HepG2 (cell line): ENCODE measurements at regions not wholly inside any gene's neighbourhood (a gene's known extent, or its start where the extent isn't known, plus 50 kb on each side); places are given as distances from the start of the nearest gene placed in this dataset.
A peak's percentile ranks its signal among the peaks of the same experiment; 100 is the strongest.

ENCODE experiments used
- ATAC-seq: fragments of 200-7000 bp; cut with Tn5 transposase; 3 replicates; pipeline ENCODE4 v1.9.1; 2020; ENCODE audit warnings: mild to moderate bottlenecking, moderate library complexity
- BruUV-seq: library from RNA; stranded (reverse); fragments of 400-500 nt; replicated peaks from 2 replicates; lab custom pipeline; 2021; lab: Mats Ljungman, UMichigan
- CTCF ChIA-PET: fragments of 300-600 bp; formaldehyde crosslinking; extraction: SDS; loops from one replicate; lab custom pipeline; 2021; ENCODE audit warnings: low total read pairs, inconsistent platforms, low intra/inter-chr PET ratio; lab: Yijun Ruan, JAX
- POLR2A ChIA-PET: fragments of 350-600 bp; sonication (Branson Sonifier 250); formaldehyde crosslinking; loops from one replicate; lab custom pipeline; 2020; ENCODE audit warnings: antibody characterized with exemption, inconsistent platforms; lab: Yijun Ruan, JAX
- DNase-seq: peaks from one replicate; pipeline ENCODE4 v3.0.0-alpha.2; 2015; ENCODE audit warnings: low spot score
- FAIRE-seq: peaks from 3 replicates; lab custom pipeline; 2011; peaks lifted over from hg19 to GRCh38; lab: Jason Lieb, UNC
- H2AFZ ChIP-seq: one replicate; pipeline ENCODE4 v1.6.1; 2011; ENCODE audit warnings: low read length, inconsistent platforms
- H3K27ac ChIP-seq: fragments of 300-600 bp; 3 replicates; pipeline ENCODE4 v1.8.0; 2011; ENCODE audit warnings: mixed run types, mild to moderate bottlenecking, mixed read lengths, low read length, inconsistent platforms; ENCODE audit not compliant: insufficient read depth; ENCODE audit errors: extremely low read length
- H3K27me3 ChIP-seq, 2 experiments: fragments of 200-600 bp in 1 of 2; 2 replicates in 1 of 2; 3 replicates in 1 of 2; pipeline versions ENCODE4 v1.6.0 to v1.8.0; 2011; ENCODE audit warnings: low read length in 2 of 2, mild to moderate bottlenecking in 2 of 2, moderate library complexity in 2 of 2, inconsistent platforms in 1 of 2; ENCODE audit not compliant: insufficient read depth in 2 of 2, control insufficient read depth in 1 of 2
- H3K36me3 ChIP-seq, 2 experiments: fragments of 200-600 bp in 1 of 2; replicated peaks in 1 of 2; 2 replicates in 1 of 2; 3 replicates in 1 of 2; pipeline versions ENCODE4 v1.5.1 to v1.8.0; 2011; ENCODE audit warnings: low read length in 2 of 2, inconsistent platforms in 1 of 2; ENCODE audit not compliant: insufficient read depth in 2 of 2, control insufficient read depth in 1 of 2
- H3K4me1 ChIP-seq: 2 replicates; pipeline ENCODE4 v1.5.1; 2012; ENCODE audit warnings: low read length, inconsistent platforms; ENCODE audit not compliant: insufficient read depth
- H3K4me2 ChIP-seq: 2 replicates; pipeline ENCODE4 v1.6.0; 2011; ENCODE audit warnings: low read depth, low read length, inconsistent platforms
- H3K4me3 ChIP-seq, 3 experiments: fragments of 200-600 bp in 1 of 3; sonication (generic), shearing (Covaris generic) in 1 of 3; replicated peaks in 1 of 3; 2 replicates each; pipeline ENCODE4 v1.5.1; 2011 to 2016; ENCODE audit warnings: low read length in 3 of 3, inconsistent platforms in 2 of 3, low read depth in 2 of 3, mild to moderate bottlenecking in 2 of 3, control low read depth in 1 of 3, mixed read lengths in 1 of 3; ENCODE audit not compliant: insufficient read depth in 1 of 3
- H3K79me2 ChIP-seq: one replicate; pipeline ENCODE4 v1.6.1; 2011; ENCODE audit warnings: low read length, inconsistent platforms; ENCODE audit not compliant: insufficient read depth
- H3K9ac ChIP-seq: 2 replicates; pipeline ENCODE4 v1.6.0; 2011; ENCODE audit warnings: mild to moderate bottlenecking, low read depth, low read length, inconsistent platforms; ENCODE audit not compliant: insufficient read depth
- H3K9me3 ChIP-seq: 2 replicates; pipeline ENCODE4 v1.5.1; 2012; ENCODE audit warnings: mild to moderate bottlenecking, low read length
- H4K20me1 ChIP-seq: 2 replicates; pipeline ENCODE4 v1.6.0; 2011; ENCODE audit warnings: inconsistent platforms, mild to moderate bottlenecking, low read length, moderate library complexity; ENCODE audit not compliant: insufficient read depth
- FOXK1 ChIP-seq: sonication (generic); formaldehyde crosslinking; IDR thresholded peaks from 2 replicates; pipeline ENCODE4 v1.4.0; 2020; ENCODE audit warnings: low read depth, missing genetic modification reagents, borderline replicate concordance
- POLR2G ChIP-seq: fragments of 200-400 bp; formaldehyde crosslinking; IDR thresholded peaks from 2 replicates; pipeline ENCODE4 v1.6.1; 2018; ENCODE audit warnings: mild to moderate bottlenecking, low read depth, low read length, moderate library complexity
- ZMAT3 ChIP-seq: sonication (generic); formaldehyde crosslinking; conservative IDR thresholded peaks from 2 replicates; pipeline ENCODE4 v1.7.0; 2021; ENCODE audit warnings: missing genetic modification reagents
- ZNF326 ChIP-seq: sonication (generic); formaldehyde crosslinking; IDR thresholded peaks from 2 replicates; pipeline ENCODE4 v1.4.0; 2020; ENCODE audit warnings: missing genetic modification reagents, borderline replicate concordance
- WGBS: methylation state at CpG from one replicate; pipeline ENCODE4 v1.1.6; 2017; ENCODE audit warnings: low lambda C conversion rate; 5-methylcytosine and 5-hydroxymethylcytosine counted together
- in situ Hi-C: cut with HindIII; loops from 2 replicates; pipeline ENCODE4 v1.10.0; 2017; ENCODE audit warnings: low pct_unique_long_range_greater_than_20kb; ENCODE audit not compliant: extremely low pct_ligation_motif_present
- intact Hi-C: fragments of 100-400 bp; cut with micrococcal nuclease; formaldehyde crosslinking; loops from one replicate; pipeline ENCODE4 v1.10.0; 2022; ENCODE audit not compliant: unreplicated experiment
- TF ChIP-seq, protein P1 (sequence below): IDR thresholded peaks from 2 replicates; pipeline ENCODE4 v1.6.1; 2016; ENCODE audit warnings: control low read depth
- TF ChIP-seq, protein P2 (sequence below): IDR thresholded peaks from 2 replicates; pipeline ENCODE4 v1.6.1; 2016; ENCODE audit warnings: low read depth, control low read depth

DNA sequence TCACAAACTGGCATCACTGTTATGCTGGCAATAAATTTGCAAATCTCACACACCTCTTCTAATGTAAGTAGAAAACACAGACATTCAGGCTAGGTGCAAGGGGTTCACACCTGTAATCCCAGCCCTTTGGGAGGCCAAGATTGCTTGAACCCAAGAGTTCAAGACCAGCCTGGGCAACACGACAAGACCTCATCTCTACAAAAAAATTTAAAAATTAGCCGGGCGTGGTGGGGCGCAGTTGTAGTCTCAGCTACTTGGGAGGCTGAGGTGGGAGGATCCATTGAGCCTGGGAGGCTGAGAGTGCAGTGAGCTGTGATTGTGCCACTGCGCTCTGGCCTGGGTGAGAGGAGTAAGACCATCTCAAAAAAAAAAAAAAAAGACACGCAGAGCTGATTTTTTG, 83.1 kb upstream of the ENPP6 start:
- no peaks in the 10 kb centered on the region for H4K20me1 ChIP-seq
- H3K4me1 ChIP-seq: no peaks in the 10 kb centered on the region
- H3K9me3 ChIP-seq: peaks cover 10% of the 10 kb centered on the region
- H3K27me3 ChIP-seq: no peaks in the 10 kb centered on the region; a peak in 1 of 5 replicates
- DNase-seq (no peak), ATAC-seq (no peak)
- H2AFZ ChIP-seq: no peak overlapping the region
- H3K79me2 ChIP-seq: no peaks in the 10 kb centered on the region
- WGBS: 92% methylated on average over 6 of the region's 6 CpGs
- ChIA-PET POLR2A (no interaction called here), CTCF (no interaction called here)
- H3K4me3 ChIP-seq: no peak overlapping the region
- no peak overlapping the region for H3K9ac ChIP-seq
- intact Hi-C loops (no loop called here), in situ Hi-C loops (no loop called here)
- BruUV-seq: no TSS peak
- H3K4me2 ChIP-seq: no peak overlapping the region
- no peaks in the 10 kb centered on the region for H3K36me3 ChIP-seq
- no peak for TF ChIP-seq FOXK1 (CRISPR knock-in tag)
- TF ChIP-seq, protein P1, sequence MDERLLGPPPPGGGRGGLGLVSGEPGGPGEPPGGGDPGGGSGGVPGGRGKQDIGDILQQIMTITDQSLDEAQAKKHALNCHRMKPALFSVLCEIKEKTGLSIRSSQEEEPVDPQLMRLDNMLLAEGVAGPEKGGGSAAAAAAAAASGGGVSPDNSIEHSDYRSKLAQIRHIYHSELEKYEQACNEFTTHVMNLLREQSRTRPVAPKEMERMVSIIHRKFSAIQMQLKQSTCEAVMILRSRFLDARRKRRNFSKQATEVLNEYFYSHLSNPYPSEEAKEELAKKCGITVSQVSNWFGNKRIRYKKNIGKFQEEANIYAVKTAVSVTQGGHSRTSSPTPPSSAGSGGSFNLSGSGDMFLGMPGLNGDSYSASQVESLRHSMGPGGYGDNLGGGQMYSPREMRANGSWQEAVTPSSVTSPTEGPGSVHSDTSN (CRISPR knock-in tag): no peak
- TF ChIP-seq, all 625 proteins: peak for 0
- FAIRE-seq: no peak
- no peak overlapping the region for H3K27ac ChIP-seq

DNA sequence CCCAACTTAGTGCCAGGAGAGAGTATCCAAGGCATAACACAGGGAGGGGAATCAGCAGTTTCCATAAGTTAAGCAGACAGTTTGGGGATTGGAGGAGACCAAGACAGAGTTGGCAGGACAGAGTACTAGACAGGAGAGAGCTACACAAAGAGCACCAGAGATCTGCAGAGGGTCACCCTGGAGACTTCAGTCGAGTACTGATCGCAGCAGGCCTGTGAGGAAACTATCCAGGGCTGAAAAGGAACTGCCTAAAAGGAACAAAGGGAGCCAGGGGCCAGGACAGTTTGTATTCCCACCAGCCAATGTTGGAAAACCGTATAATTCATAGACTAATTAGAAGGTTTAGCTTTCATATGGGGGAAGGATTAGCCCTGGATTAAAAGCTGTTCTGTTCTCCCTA, 80.6 kb upstream of the ENPP6 start:
- Histone ChIP-seq H3K27me3 (no peaks in the 10 kb centered on the region; a peak in 1 of 5 replicates), H2AFZ (no peak overlapping the region), H3K4me3 (no peak overlapping the region), H3K9me3 (peaks cover 6% of the 10 kb centered on the region), H3K4me1 (peaks cover 18% of the 10 kb centered on the region), H3K9ac (no peak overlapping the region), H4K20me1 (no peaks in the 10 kb centered on the region), H3K79me2 (no peaks in the 10 kb centered on the region), H3K4me2 (no peak overlapping the region), H3K36me3 (no peaks in the 10 kb centered on the region), H3K27ac (no peak overlapping the region)
- in situ Hi-C loops: no loop called here
- DNase-seq: no peak
- no TSS peak for BruUV-seq
- no peak for FAIRE-seq
- 35% methylated on average over 3 of the region's 3 CpGs for WGBS
- ATAC-seq: peak; percentile 24; the same call in 2 of the 3 replicates
- POLR2A ChIA-PET: no interaction called here
- intact Hi-C loops: no loop called here
- TF ChIP-seq, protein P2, sequence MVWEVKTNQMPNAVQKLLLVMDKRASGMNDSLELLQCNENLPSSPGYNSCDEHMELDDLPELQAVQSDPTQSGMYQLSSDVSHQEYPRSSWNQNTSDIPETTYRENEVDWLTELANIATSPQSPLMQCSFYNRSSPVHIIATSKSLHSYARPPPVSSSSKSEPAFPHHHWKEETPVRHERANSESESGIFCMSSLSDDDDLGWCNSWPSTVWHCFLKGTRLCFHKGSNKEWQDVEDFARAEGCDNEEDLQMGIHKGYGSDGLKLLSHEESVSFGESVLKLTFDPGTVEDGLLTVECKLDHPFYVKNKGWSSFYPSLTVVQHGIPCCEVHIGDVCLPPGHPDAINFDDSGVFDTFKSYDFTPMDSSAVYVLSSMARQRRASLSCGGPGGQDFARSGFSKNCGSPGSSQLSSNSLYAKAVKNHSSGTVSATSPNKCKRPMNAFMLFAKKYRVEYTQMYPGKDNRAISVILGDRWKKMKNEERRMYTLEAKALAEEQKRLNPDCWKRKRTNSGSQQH (CRISPR knock-in tag): no peak
- TF ChIP-seq POLR2G (no peak), ZMAT3 (CRISPR knock-in tag) (no peak), ZNF326 (CRISPR knock-in tag) (no peak)
- CTCF ChIA-PET: no interaction called here
